ENCODE measurements at regions not wholly inside any gene's neighbourhood (a gene's known extent, or its start where the extent isn't known, plus 50 kb on each side); places are given as distances from the start of the nearest gene placed in this dataset.

DNA sequence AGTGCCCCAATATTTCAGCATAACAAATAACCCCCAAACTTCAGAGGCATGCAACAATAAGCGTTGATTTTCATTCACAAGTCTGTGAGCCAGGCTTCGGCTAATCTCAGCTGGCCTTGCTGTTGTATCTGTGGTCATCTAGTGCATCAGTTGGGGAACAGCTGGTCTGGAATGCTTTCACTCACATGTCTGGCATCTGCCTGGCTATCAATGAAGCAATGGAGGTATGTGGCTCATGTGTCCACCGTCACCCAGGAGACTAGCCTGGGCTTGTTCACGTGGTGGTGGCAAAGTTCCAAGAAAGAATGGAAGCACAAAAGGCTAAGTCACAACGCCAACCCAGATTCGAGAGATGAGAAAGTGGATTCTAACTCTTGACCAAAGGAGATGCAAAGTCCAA is 304.8 kb upstream of the ISX start:
- TF ChIP-seq, protein P1, sequence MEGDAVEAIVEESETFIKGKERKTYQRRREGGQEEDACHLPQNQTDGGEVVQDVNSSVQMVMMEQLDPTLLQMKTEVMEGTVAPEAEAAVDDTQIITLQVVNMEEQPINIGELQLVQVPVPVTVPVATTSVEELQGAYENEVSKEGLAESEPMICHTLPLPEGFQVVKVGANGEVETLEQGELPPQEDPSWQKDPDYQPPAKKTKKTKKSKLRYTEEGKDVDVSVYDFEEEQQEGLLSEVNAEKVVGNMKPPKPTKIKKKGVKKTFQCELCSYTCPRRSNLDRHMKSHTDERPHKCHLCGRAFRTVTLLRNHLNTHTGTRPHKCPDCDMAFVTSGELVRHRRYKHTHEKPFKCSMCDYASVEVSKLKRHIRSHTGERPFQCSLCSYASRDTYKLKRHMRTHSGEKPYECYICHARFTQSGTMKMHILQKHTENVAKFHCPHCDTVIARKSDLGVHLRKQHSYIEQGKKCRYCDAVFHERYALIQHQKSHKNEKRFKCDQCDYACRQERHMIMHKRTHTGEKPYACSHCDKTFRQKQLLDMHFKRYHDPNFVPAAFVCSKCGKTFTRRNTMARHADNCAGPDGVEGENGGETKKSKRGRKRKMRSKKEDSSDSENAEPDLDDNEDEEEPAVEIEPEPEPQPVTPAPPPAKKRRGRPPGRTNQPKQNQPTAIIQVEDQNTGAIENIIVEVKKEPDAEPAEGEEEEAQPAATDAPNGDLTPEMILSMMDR (IDR thresholded peaks at IDR 0.05): no peak
- TF ChIP-seq POLR2A (IDR thresholded peaks at IDR 0.05): no peak

Data from thyroid gland (tissue), 4 donors.